Upper lobe of left lung (tissue), 6 donors: ENCODE measurements at regions not wholly inside any gene's neighbourhood (a gene's known extent, or its start where the extent isn't known, plus 50 kb on each side); places are given as distances from the start of the nearest gene placed in this dataset.

Experiments
- ATAC-seq, 2 donors: fragments of 200-7000 bp; cut with Tn5 transposase; one replicate each; pipeline ENCODE4 v1.9.1; 2022; ENCODE audit warnings: mild to moderate bottlenecking in 2 of 2, moderate library complexity in 2 of 2; ENCODE audit not compliant: low FRiP score in 2 of 2
- DNase-seq, 2 donors: peaks; one replicate each; pipeline ENCODE4 v3.0.0-alpha.2; 2019 to 2020
- H3K27ac ChIP-seq, 4 donors: fragments of 200-600 bp; sonication (generic); one replicate each; pipeline ENCODE4 v1.5.1; 2016 to 2019
- H3K27me3 ChIP-seq, 4 donors: fragments of 200-600 bp; sonication (generic); one replicate each; pipeline ENCODE4 v1.5.1; 2017 to 2019
- H3K36me3 ChIP-seq, 4 donors: fragments of 200-600 bp; sonication (generic); one replicate each; pipeline ENCODE4 v1.5.1; 2016 to 2019
- H3K4me1 ChIP-seq, 4 donors: fragments of 200-600 bp; sonication (generic); one replicate each; pipeline ENCODE4 v1.5.1; 2018 to 2019
- H3K4me3 ChIP-seq, 4 donors: fragments of 200-600 bp; sonication (generic); one replicate each; pipeline ENCODE4 v1.5.1; 2017 to 2019; ENCODE audit warnings: mild to moderate bottlenecking in 2 of 4, moderate library complexity in 1 of 4
- H3K9me3 ChIP-seq, 4 donors: fragments of 200-600 bp; sonication (generic); one replicate each; pipeline ENCODE4 v1.5.1; 2018 to 2019
- EP300 ChIP-seq, 4 donors: sonication (generic); formaldehyde crosslinking; IDR thresholded peaks; one replicate each; pipeline ENCODE4 v1.5.1; 2017; ENCODE audit warnings: antibody characterized with exemption in 4 of 4, control low read depth in 2 of 4
- POLR2A ChIP-seq, 4 donors: fragments of 450-650 bp; IDR thresholded peaks; one replicate each; pipeline ENCODE4 v1.5.1; 2016 to 2017; ENCODE audit warnings: antibody characterized with exemption in 4 of 4, mild to moderate bottlenecking in 2 of 4
- POLR2AphosphoS5 ChIP-seq, 2 donors: sonication (generic); formaldehyde crosslinking; IDR thresholded peaks; one replicate each; pipeline ENCODE4 v1.5.1; 2017; ENCODE audit warnings: antibody characterized with exemption in 2 of 2
- WGBS, 2 donors: methylation state at CpG; one replicate each; pipeline ENCODE4 v1.1.5; 2017 to 2018; 5-methylcytosine and 5-hydroxymethylcytosine counted together
- TF ChIP-seq, protein P1 (sequence below), 6 experiments: fragments of 450-650 bp in 4 of 6; fragments of 200-600 bp in 2 of 6; sonication (generic) in 2 of 6; IDR thresholded peaks; one replicate each; pipeline ENCODE4 v1.5.1; 2016 to 2019; ENCODE audit warnings: antibody characterized with exemption in 6 of 6
- donor health status: DM: no; HTN: no; CAD: no; lungs with moderate emphysema.
- donor health status: DM: no; HTN: yes; CAD: no; lungs with severe emphysema.

- H3K27ac ChIP-seq, result no peak overlapping the region
- H3K9me3 ChIP-seq, result no peaks in the 10 kb centered on the region
- DNase-seq (no peak), ATAC-seq (no peak)
- no peak overlapping the region for H3K4me3 ChIP-seq
- H3K36me3 ChIP-seq, result no peaks in the 10 kb centered on the region
- H3K4me1 ChIP-seq, result no peaks in the 10 kb centered on the region
- TF ChIP-seq, protein P1, sequence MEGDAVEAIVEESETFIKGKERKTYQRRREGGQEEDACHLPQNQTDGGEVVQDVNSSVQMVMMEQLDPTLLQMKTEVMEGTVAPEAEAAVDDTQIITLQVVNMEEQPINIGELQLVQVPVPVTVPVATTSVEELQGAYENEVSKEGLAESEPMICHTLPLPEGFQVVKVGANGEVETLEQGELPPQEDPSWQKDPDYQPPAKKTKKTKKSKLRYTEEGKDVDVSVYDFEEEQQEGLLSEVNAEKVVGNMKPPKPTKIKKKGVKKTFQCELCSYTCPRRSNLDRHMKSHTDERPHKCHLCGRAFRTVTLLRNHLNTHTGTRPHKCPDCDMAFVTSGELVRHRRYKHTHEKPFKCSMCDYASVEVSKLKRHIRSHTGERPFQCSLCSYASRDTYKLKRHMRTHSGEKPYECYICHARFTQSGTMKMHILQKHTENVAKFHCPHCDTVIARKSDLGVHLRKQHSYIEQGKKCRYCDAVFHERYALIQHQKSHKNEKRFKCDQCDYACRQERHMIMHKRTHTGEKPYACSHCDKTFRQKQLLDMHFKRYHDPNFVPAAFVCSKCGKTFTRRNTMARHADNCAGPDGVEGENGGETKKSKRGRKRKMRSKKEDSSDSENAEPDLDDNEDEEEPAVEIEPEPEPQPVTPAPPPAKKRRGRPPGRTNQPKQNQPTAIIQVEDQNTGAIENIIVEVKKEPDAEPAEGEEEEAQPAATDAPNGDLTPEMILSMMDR (IDR thresholded peaks at IDR 0.05), result no peak
- TF ChIP-seq EP300 (IDR thresholded peaks at IDR 0.05) (no peak), POLR2A (IDR thresholded peaks at IDR 0.05) (no peak), POLR2AphosphoS5 (IDR thresholded peaks at IDR 0.05) (no peak)
- H3K27me3 ChIP-seq, result no peaks in the 10 kb centered on the region
- 50 to 56% methylated on average over 3 of the region's 3 CpGs for WGBS, 2 donors
These were observed 74.0 kb downstream of the GATA3 start for GRCh38 chr10:8128511-8128910.

DNA sequence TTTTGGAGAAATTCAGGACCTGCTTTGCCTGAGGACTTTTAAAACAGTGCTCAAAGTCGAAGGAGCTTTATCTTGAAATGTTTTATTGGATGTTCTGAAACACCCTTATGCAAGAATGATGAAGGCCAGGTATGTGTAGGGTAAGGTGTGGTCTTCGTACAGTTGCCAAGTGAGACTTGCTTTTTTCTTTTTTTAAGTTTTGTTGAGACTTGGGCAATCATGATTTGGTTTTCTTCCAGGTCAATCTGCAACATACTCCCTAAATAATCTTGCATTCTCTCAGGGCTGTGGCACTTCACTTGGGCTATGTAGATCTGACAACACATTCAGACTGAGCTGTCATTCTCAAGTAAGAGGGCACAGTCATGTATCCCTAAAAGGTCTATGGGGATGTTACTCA, 75.0 kb downstream of the GATA3 start:
- no peak for TF ChIP-seq POLR2AphosphoS5 (IDR thresholded peaks at IDR 0.05)
- no peak for TF ChIP-seq POLR2A (IDR thresholded peaks at IDR 0.05)
- no peak for TF ChIP-seq EP300 (IDR thresholded peaks at IDR 0.05)
- TF ChIP-seq, protein P1 (IDR thresholded peaks at IDR 0.05), result no peak
- WGBS, 2 donors, result 71 to 72% methylated on average over 2 of the region's 2 CpGs
- Histone ChIP-seq H3K4me3 (no peak overlapping the region), H3K36me3 (no peaks in the 10 kb centered on the region), H3K9me3 (no peaks in the 10 kb centered on the region), H3K27ac (no peak overlapping the region), H3K27me3 (no peaks in the 10 kb centered on the region), H3K4me1 (no peaks in the 10 kb centered on the region)
- ATAC-seq, result no peak
- no peak for DNase-seq

- TF ChIP-seq POLR2A (IDR thresholded peaks at IDR 0.05), result no peak
- ATAC-seq, result no peak
- 81 to 86% methylated on average over 8 of the region's 8 CpGs for WGBS, 2 donors
These were observed 76.8 kb downstream of the GATA3 start for GRCh38 chr10:8130973-8131911.

DNA sequence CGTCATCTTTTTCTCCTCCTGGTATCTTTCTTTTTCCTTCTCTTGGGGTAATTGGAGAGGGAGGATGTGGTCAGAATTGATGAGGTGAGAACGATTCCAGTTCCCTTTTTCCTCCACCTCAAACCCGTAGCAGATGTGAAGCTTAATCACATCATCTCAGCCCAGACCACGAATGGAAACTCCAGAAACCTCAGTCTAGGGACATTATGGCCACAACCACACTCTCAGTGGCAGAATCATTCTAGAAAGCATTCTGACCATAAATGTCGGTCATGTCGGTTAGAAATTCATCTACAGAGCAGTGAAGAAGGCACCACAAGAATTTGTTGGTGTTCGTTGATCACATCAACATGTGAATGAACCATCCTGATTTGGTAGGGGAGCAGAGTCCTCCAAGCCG, 78.7 kb downstream of the GATA3 start:
- Histone ChIP-seq H3K9me3 (no peaks in the 10 kb centered on the region), H3K27ac (no peak overlapping the region), H3K36me3 (no peaks in the 10 kb centered on the region), H3K27me3 (no peaks in the 10 kb centered on the region), H3K4me1 (no peaks in the 10 kb centered on the region), H3K4me3 (no peak overlapping the region)
- 59 to 70% methylated on average over 8 of the region's 8 CpGs for WGBS, 2 donors
- no peak for DNase-seq
- TF ChIP-seq EP300 (IDR thresholded peaks at IDR 0.05), result no peak
- TF ChIP-seq POLR2AphosphoS5 (IDR thresholded peaks at IDR 0.05), result no peak
- no peak for TF ChIP-seq POLR2A (IDR thresholded peaks at IDR 0.05)
- TF ChIP-seq, protein P1 (IDR thresholded peaks at IDR 0.05), result no peak
- ATAC-seq, result no peak

More at GRCh38 chr10:8130973-8131911, 76.8 kb downstream of the GATA3 start:
- Histone ChIP-seq H3K9me3 (no peaks in the 10 kb centered on the region), H3K4me3 (no peak overlapping the region), H3K4me1 (no peaks in the 10 kb centered on the region), H3K36me3 (no peaks in the 10 kb centered on the region), H3K27ac (no peak overlapping the region), H3K27me3 (no peaks in the 10 kb centered on the region)
- DNase-seq, result no peak

DNA sequence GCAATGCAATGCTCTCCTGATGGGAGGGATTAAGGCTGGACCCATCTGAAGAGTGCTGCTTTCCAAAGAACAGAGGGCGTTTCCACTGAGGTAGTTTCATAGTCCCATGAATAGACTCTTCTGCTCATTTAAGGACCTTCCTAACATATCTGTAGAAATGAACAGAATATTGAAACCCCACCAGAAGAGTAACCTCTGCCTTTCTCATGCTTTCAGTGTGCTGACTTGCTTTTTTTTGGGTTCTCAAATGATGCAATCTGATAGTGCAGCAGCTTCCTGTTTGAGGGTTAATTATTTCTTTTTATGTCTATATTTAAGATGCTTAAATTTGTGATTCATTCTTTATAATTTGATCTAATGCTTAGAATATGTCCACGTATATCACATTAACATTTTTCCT, 82.2 kb downstream of the GATA3 start:
- ATAC-seq (no peak), DNase-seq (no peak)
- Histone ChIP-seq H3K4me1 (no peaks in the 10 kb centered on the region), H3K9me3 (no peaks in the 10 kb centered on the region), H3K27ac (no peak overlapping the region), H3K4me3 (no peak overlapping the region), H3K27me3 (no peaks in the 10 kb centered on the region), H3K36me3 (no peaks in the 10 kb centered on the region)
- TF ChIP-seq EP300 (IDR thresholded peaks at IDR 0.05) (no peak), POLR2A (IDR thresholded peaks at IDR 0.05) (no peak), POLR2AphosphoS5 (IDR thresholded peaks at IDR 0.05) (no peak)
- TF ChIP-seq, protein P1 (IDR thresholded peaks at IDR 0.05), result no peak
- WGBS, 2 donors, result 84 to 86% methylated on average over 2 of the region's 2 CpGs
